Endothelial cell of umbilical vein (primary cell): ENCODE measurements at regions not wholly inside any gene's neighbourhood (a gene's known extent, or its start where the extent isn't known, plus 50 kb on each side); places are given as distances from the start of the nearest gene placed in this dataset.

Experiments
- EZH2 ChIP-seq: IDR thresholded peaks from 2 replicates; pipeline ENCODE4 v1.6.1; 2012; ENCODE audit warnings: borderline replicate concordance, low read depth, mild to moderate bottlenecking, moderate library complexity, low read length, inconsistent platforms; ENCODE audit not compliant: severe bottlenecking
- FOS ChIP-seq: IDR thresholded peaks from 2 replicates; pipeline ENCODE4 v1.6.1; 2011; ENCODE audit warnings: mild to moderate bottlenecking, low read length, moderate library complexity, borderline replicate concordance; ENCODE audit not compliant: insufficient read depth
- GATA2 ChIP-seq: IDR thresholded peaks from 2 replicates; pipeline ENCODE4 v1.7.0; 2011; ENCODE audit warnings: low read depth, mild to moderate bottlenecking, moderate library complexity, mixed read lengths, low read length; ENCODE audit not compliant: insufficient read length, insufficient read depth
- JUN ChIP-seq: IDR thresholded peaks from 2 replicates; pipeline ENCODE4 v1.6.1; 2011; ENCODE audit warnings: borderline replicate concordance, low read depth; ENCODE audit not compliant: insufficient read length, insufficient read depth
- MYC ChIP-seq: IDR thresholded peaks from one replicate; pipeline ENCODE4 v1.6.1; 2011; ENCODE audit warnings: mild to moderate bottlenecking, low read depth, low read length
- POLR2A ChIP-seq: IDR thresholded peaks from 2 replicates; pipeline ENCODE4 v1.6.1; 2012; ENCODE audit warnings: low read depth, mild to moderate bottlenecking, control low read depth, low read length
- POLR2AphosphoS5 ChIP-seq: IDR thresholded peaks from 2 replicates; pipeline ENCODE4 v1.6.1; 2012; ENCODE audit warnings: low read depth, mild to moderate bottlenecking, control low read depth, low read length, moderate library complexity; ENCODE audit not compliant: insufficient read depth
- TF ChIP-seq, protein P1 (sequence below), 2 donors: IDR thresholded peaks; 1 replicate in 1 of 2; 2 replicates in 1 of 2; pipeline ENCODE4 v1.5.1; 2011; ENCODE audit warnings: low read length in 2 of 2, mild to moderate bottlenecking in 2 of 2, moderate library complexity in 2 of 2, control low read depth in 1 of 2, inconsistent platforms in 1 of 2, low read depth in 1 of 2; ENCODE audit not compliant: insufficient read depth in 1 of 2; ENCODE audit errors: extremely low read depth in 1 of 2
- TF ChIP-seq, protein P2 (sequence below): IDR thresholded peaks from 2 replicates; pipeline ENCODE4 v1.6.1; 2011; ENCODE audit not compliant: insufficient read depth, insufficient read length

DNA sequence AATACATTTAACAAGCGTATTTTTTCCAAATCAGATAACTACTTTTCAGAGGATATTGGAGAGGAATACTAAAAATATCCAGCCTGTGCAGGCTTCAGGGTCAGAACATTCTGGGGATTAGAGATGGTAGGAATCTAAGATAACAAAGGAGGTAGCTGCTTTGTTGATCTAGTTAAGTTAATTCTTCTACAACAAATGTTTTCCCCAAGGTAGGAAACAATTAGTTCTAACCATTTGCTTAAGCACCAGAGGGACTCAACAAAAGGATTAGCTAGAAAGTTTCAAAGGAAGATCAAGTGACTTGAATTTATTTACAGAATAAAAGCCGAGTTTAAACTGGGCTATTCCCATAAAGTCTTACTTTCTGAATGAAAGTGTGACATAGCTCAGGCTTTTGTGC is 524.2 kb downstream of the TMTC2 start:
- TF ChIP-seq, protein P1, sequence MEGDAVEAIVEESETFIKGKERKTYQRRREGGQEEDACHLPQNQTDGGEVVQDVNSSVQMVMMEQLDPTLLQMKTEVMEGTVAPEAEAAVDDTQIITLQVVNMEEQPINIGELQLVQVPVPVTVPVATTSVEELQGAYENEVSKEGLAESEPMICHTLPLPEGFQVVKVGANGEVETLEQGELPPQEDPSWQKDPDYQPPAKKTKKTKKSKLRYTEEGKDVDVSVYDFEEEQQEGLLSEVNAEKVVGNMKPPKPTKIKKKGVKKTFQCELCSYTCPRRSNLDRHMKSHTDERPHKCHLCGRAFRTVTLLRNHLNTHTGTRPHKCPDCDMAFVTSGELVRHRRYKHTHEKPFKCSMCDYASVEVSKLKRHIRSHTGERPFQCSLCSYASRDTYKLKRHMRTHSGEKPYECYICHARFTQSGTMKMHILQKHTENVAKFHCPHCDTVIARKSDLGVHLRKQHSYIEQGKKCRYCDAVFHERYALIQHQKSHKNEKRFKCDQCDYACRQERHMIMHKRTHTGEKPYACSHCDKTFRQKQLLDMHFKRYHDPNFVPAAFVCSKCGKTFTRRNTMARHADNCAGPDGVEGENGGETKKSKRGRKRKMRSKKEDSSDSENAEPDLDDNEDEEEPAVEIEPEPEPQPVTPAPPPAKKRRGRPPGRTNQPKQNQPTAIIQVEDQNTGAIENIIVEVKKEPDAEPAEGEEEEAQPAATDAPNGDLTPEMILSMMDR (IDR thresholded peaks at IDR 0.05; ENCODE audit: extremely low read depth in 1 of 2, insufficient read depth in 1 of 2, low read depth in 1 of 2, low read length in 2 of 2), result no peak
- no peak for TF ChIP-seq EZH2
- no peak for TF ChIP-seq JUN
- TF ChIP-seq POLR2AphosphoS5, result no peak
- no peak for TF ChIP-seq POLR2A
- TF ChIP-seq, protein P2, sequence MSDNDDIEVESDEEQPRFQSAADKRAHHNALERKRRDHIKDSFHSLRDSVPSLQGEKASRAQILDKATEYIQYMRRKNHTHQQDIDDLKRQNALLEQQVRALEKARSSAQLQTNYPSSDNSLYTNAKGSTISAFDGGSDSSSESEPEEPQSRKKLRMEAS, result no peak
- TF ChIP-seq FOS, result no peak
- TF ChIP-seq GATA2, result no peak
- no peak for TF ChIP-seq MYC
